T-cell (primary cell): ENCODE measurements at regions not wholly inside any gene's neighbourhood (a gene's known extent, or its start where the extent isn't known, plus 50 kb on each side); places are given as distances from the start of the nearest gene placed in this dataset.

Experiments
- ATAC-seq, 4 experiments: fragments of 200-7000 bp in 3 of 4; fragments of 150-1000 bp in 1 of 4; cut with Tn5 transposase; replicated peaks in 1 of 4; 1 replicate in 3 of 4; 2 replicates in 1 of 4; pipeline ENCODE4 v1.10.0; 2021; ENCODE audit warnings: moderate library complexity in 3 of 4, mild to moderate bottlenecking in 2 of 4, moderate number of reproducible peaks in 1 of 4
- CTCF ChIA-PET, 2 donors: fragments of 300-600 bp; sonication (Branson Sonifier 250); formaldehyde crosslinking; loops; one replicate each; lab custom pipeline; 2022; ENCODE audit warnings: antibody characterized with exemption in 2 of 2; lab: Charles Lee
- POLR2A ChIA-PET, 2 donors: fragments of 300-600 bp; sonication (Branson Sonifier 250); formaldehyde crosslinking; loops; one replicate each; lab custom pipeline; 2022; ENCODE audit warnings: antibody characterized with exemption in 2 of 2; lab: Charles Lee
- DNase-seq, 35 experiments: peaks; one replicate each; pipeline versions ENCODE4 v3.0.0 to v3.0.0-alpha.2; 2013 to 2023
- H3K27ac ChIP-seq: one replicate; pipeline ENCODE4 v1.5.1; 2013; ENCODE audit warnings: low read length
- H3K27me3 ChIP-seq, 2 experiments: replicated peaks in 1 of 2; 1 replicate in 1 of 2; 2 replicates in 1 of 2; pipeline versions ENCODE4 v1.6.1 to v1.7.0; 2013; ENCODE audit warnings: low read length in 1 of 2, mixed read lengths in 1 of 2; ENCODE audit not compliant: control insufficient read depth in 2 of 2, insufficient read depth in 2 of 2; ENCODE audit errors: extremely low read depth in 1 of 2
- H3K36me3 ChIP-seq, 2 donors: 1 replicate in 1 of 2; 2 replicates in 1 of 2; pipeline versions ENCODE4 v1.6.1 to v1.7.0; 2013; ENCODE audit warnings: low read length in 1 of 2; ENCODE audit not compliant: control insufficient read depth in 2 of 2, insufficient read depth in 1 of 2; ENCODE audit errors: extremely low read depth in 1 of 2
- H3K4me1 ChIP-seq, 2 experiments: 1 replicate in 1 of 2; 2 replicates in 1 of 2; pipeline versions ENCODE4 v1.6.1 to v1.7.0; 2013; ENCODE audit warnings: low read length in 2 of 2, mixed read lengths in 1 of 2; ENCODE audit not compliant: insufficient read depth in 2 of 2, control insufficient read depth in 1 of 2; ENCODE audit errors: extremely low read depth in 1 of 2
- H3K4me3 ChIP-seq, 2 donors: 1 replicate in 1 of 2; 2 replicates in 1 of 2; pipeline versions ENCODE4 v1.5.1 to v1.7.0; 2013; ENCODE audit warnings: mild to moderate bottlenecking in 2 of 2, low read length in 1 of 2, moderate library complexity in 1 of 2; ENCODE audit not compliant: control insufficient read depth in 1 of 2; ENCODE audit errors: extremely low read depth in 1 of 2
- H3K9me3 ChIP-seq: 2 replicates; pipeline ENCODE4 v1.7.0; 2013
- H3K27ac Mint-ChIP-seq, 2 donors: one replicate each; pipeline ENCODE4 v1.8.0; 2020 to 2021; ENCODE audit warnings: mild to moderate bottlenecking in 2 of 2, mixed read lengths in 2 of 2
- H3K27me3 Mint-ChIP-seq, 2 donors: one replicate each; pipeline ENCODE4 v1.8.0; 2021 to 2022; ENCODE audit warnings: mixed read lengths in 2 of 2
- H3K36me3 Mint-ChIP-seq: one replicate; pipeline ENCODE4 v1.8.0; 2021; ENCODE audit warnings: mixed read lengths
- H3K4me1 Mint-ChIP-seq, 3 donors: one replicate each; pipeline ENCODE4 v1.8.0; 2020 to 2022; ENCODE audit warnings: mixed read lengths in 3 of 3, mild to moderate bottlenecking in 1 of 3
- H3K4me3 Mint-ChIP-seq, 3 donors: one replicate each; pipeline ENCODE4 v1.8.0; 2020 to 2022; ENCODE audit warnings: mild to moderate bottlenecking in 3 of 3, mixed read lengths in 3 of 3, moderate library complexity in 3 of 3
- H3K9me3 Mint-ChIP-seq, 3 donors: one replicate each; pipeline ENCODE4 v1.8.0; 2020 to 2022; ENCODE audit warnings: mixed read lengths in 3 of 3
- WGBS: methylation state at CpG from one replicate; pipeline ENCODE4 v1.1.5; 2013; ENCODE audit warnings: missing lambda C conversion rate; ENCODE audit not compliant: insufficient coverage; 5-methylcytosine and 5-hydroxymethylcytosine counted together

- ATAC-seq (no peak), DNase-seq (no peak)
- Histone ChIP-seq H3K4me1 (no peaks in the 10 kb centered on the region), H3K36me3 (no peaks in the 10 kb centered on the region), H3K9me3 (no peaks in the 10 kb centered on the region), H3K27ac (no peak overlapping the region), H3K27me3 (no peaks in the 10 kb centered on the region), H3K4me3 (no peak overlapping the region)
- CTCF ChIA-PET: no interaction called here
- H3K36me3 Mint-ChIP-seq: no peaks in the 10 kb centered on the region
- POLR2A ChIA-PET: interaction anchor here in 1 of 2 donors (0.6 kb wide), 2 partner anchors 18 to 1354 kb away, joined by 3 read pairs; no protein-coding TSS in a partner anchor
- H3K4me3 Mint-ChIP-seq: no peak overlapping the region
- H3K27me3 Mint-ChIP-seq: peaks cover 0 to 4% of the 10 kb centered on the region in 2 donors
- no CpG with 5 or more reads among the region's 3 CpGs for WGBS
- H3K9me3 Mint-ChIP-seq: peaks cover 0 to 7% (median 0%) of the 10 kb centered on the region in 3 donors
- no peak overlapping the region for H3K27ac Mint-ChIP-seq
- H3K4me1 Mint-ChIP-seq: no peaks in the 10 kb centered on the region
Measured at GRCh38 chrX:63932006-63932405, 147.0 kb upstream of the ARHGEF9 start.

GRCh38 chrX:63930140-63930539, 145.1 kb upstream of the ARHGEF9 start:
- peaks cover 0 to 4% of the 10 kb centered on the region in 2 donors for H3K27me3 Mint-ChIP-seq
- CTCF ChIA-PET: interaction anchor here in 1 of 2 donors (0.6 kb wide), 1 partner anchor 20 kb away, joined by 3 read pairs; no protein-coding TSS in a partner anchor
- no peaks in the 10 kb centered on the region for H3K36me3 ChIP-seq
- H3K27ac Mint-ChIP-seq: no peak overlapping the region
- H3K27ac ChIP-seq: no peak overlapping the region
- H3K4me3 Mint-ChIP-seq: no peak overlapping the region
- no peaks in the 10 kb centered on the region for H3K9me3 ChIP-seq
- H3K27me3 ChIP-seq: no peaks in the 10 kb centered on the region
- peaks cover 0 to 4% (median 0%) of the 10 kb centered on the region in 3 donors for H3K9me3 Mint-ChIP-seq
- POLR2A ChIA-PET: no interaction called here
- DNase-seq (no peak), ATAC-seq (no peak)
- H3K4me1 Mint-ChIP-seq: no peaks in the 10 kb centered on the region
- no peak overlapping the region for H3K4me3 ChIP-seq
- WGBS: no CpG with 5 or more reads among the region's 4 CpGs
- H3K4me1 ChIP-seq: no peaks in the 10 kb centered on the region
- H3K36me3 Mint-ChIP-seq: no peaks in the 10 kb centered on the region

GRCh38 chrX:63929608-63930007, 144.6 kb upstream of the ARHGEF9 start:
- peaks cover 0 to 4% (median under 1%) of the 10 kb centered on the region in 3 donors for H3K9me3 Mint-ChIP-seq

GRCh38 chrX:63927848-63928247, 142.8 kb upstream of the ARHGEF9 start:
- CTCF ChIA-PET: no interaction called here
- no peak overlapping the region for H3K4me3 ChIP-seq
- H3K9me3 Mint-ChIP-seq: peaks cover 0 to 6% (median 4%) of the 10 kb centered on the region in 3 donors
- ATAC-seq (no peak), DNase-seq (no peak)
- no peak overlapping the region for H3K27ac Mint-ChIP-seq
- peaks cover 0 to 9% of the 10 kb centered on the region in 2 donors for H3K27me3 Mint-ChIP-seq
- no peaks in the 10 kb centered on the region for H3K36me3 ChIP-seq
- H3K4me1 ChIP-seq: no peaks in the 10 kb centered on the region
- H3K36me3 Mint-ChIP-seq: no peaks in the 10 kb centered on the region
- no peaks in the 10 kb centered on the region for H3K4me1 Mint-ChIP-seq
- H3K27me3 ChIP-seq: no peaks in the 10 kb centered on the region
- no peak overlapping the region for H3K4me3 Mint-ChIP-seq
- no peaks in the 10 kb centered on the region for H3K9me3 ChIP-seq
- POLR2A ChIA-PET: no interaction called here
- 90% methylated on average over 1 of the region's 2 CpGs for WGBS
- no peak overlapping the region for H3K27ac ChIP-seq

More at GRCh38 chrX:63929608-63930007, 144.6 kb upstream of the ARHGEF9 start:
- Histone ChIP-seq H3K27me3 (no peaks in the 10 kb centered on the region), H3K9me3 (no peaks in the 10 kb centered on the region), H3K36me3 (no peaks in the 10 kb centered on the region), H3K27ac (no peak overlapping the region), H3K4me1 (no peaks in the 10 kb centered on the region), H3K4me3 (no peak overlapping the region)
- ATAC-seq: no peak
- Mint-ChIP-seq H3K4me3 (no peak overlapping the region), H3K27ac (no peak overlapping the region), H3K36me3 (no peaks in the 10 kb centered on the region), H3K27me3 (peaks cover 0 to 6% of the 10 kb centered on the region in 2 donors), H3K4me1 (no peaks in the 10 kb centered on the region)
- ChIA-PET POLR2A (no interaction called here), CTCF (no interaction called here)
- DNase-seq: no peak
- no CpG with 5 or more reads among the region's 4 CpGs for WGBS

- ChIA-PET POLR2A (no interaction called here), CTCF (no interaction called here)
- H3K4me3 Mint-ChIP-seq: no peak overlapping the region
- no peak overlapping the region for H3K4me3 ChIP-seq
- ATAC-seq: no peak
- H3K4me1 Mint-ChIP-seq: no peaks in the 10 kb centered on the region
- H3K36me3 ChIP-seq: no peaks in the 10 kb centered on the region
- no peaks in the 10 kb centered on the region for H3K36me3 Mint-ChIP-seq
- WGBS: no CpG with 5 or more reads among the region's 2 CpGs
- peaks cover 11 to 19% (median 17%) of the 10 kb centered on the region in 3 donors for H3K9me3 Mint-ChIP-seq
- no peak for DNase-seq
- H3K27me3 ChIP-seq: no peaks in the 10 kb centered on the region
- peaks cover 0 to 16% of the 10 kb centered on the region in 2 donors for H3K27me3 Mint-ChIP-seq
- no peak overlapping the region for H3K27ac Mint-ChIP-seq
- H3K27ac ChIP-seq: no peak overlapping the region
- H3K9me3 ChIP-seq: no peaks in the 10 kb centered on the region
- H3K4me1 ChIP-seq: no peaks in the 10 kb centered on the region
Measured at GRCh38 chrX:63922221-63922620, 137.2 kb upstream of the ARHGEF9 start.

GRCh38 chrX:63920875-63921274, 135.9 kb upstream of the ARHGEF9 start:
- POLR2A ChIA-PET: no interaction called here
- no peak overlapping the region for H3K27ac Mint-ChIP-seq
- ATAC-seq: no peak

GRCh38 chrX:63919081-63919480, 134.1 kb upstream of the ARHGEF9 start:
- Histone ChIP-seq H3K27me3 (no peaks in the 10 kb centered on the region), H3K27ac (no peak overlapping the region), H3K36me3 (no peaks in the 10 kb centered on the region), H3K4me1 (no peaks in the 10 kb centered on the region), H3K4me3 (no peak overlapping the region), H3K9me3 (no peaks in the 10 kb centered on the region)
- no peak for ATAC-seq
- peaks cover 14 to 22% (median 15%) of the 10 kb centered on the region in 3 donors for H3K9me3 Mint-ChIP-seq
- ChIA-PET POLR2A (no interaction called here), CTCF (no interaction called here)
- no peak overlapping the region for H3K27ac Mint-ChIP-seq
- no peak overlapping the region for H3K4me3 Mint-ChIP-seq
- DNase-seq: no peak
- H3K27me3 Mint-ChIP-seq: peaks cover 0 to 12% of the 10 kb centered on the region in 2 donors
- H3K4me1 Mint-ChIP-seq: no peaks in the 10 kb centered on the region
- H3K36me3 Mint-ChIP-seq: no peaks in the 10 kb centered on the region

More at GRCh38 chrX:63920875-63921274, 135.9 kb upstream of the ARHGEF9 start:
- WGBS: no CpG with 5 or more reads among the region's 2 CpGs
- no peak overlapping the region for H3K4me3 ChIP-seq
- Mint-ChIP-seq H3K4me1 (no peaks in the 10 kb centered on the region), H3K9me3 (peaks cover 11 to 19% (median 17%) of the 10 kb centered on the region in 3 donors), H3K27me3 (peaks cover 0 to 16% of the 10 kb centered on the region in 2 donors), H3K36me3 (no peaks in the 10 kb centered on the region), H3K4me3 (no peak overlapping the region)
- no peaks in the 10 kb centered on the region for H3K36me3 ChIP-seq
- no peaks in the 10 kb centered on the region for H3K27me3 ChIP-seq
- CTCF ChIA-PET: no interaction called here
- no peak overlapping the region for H3K27ac ChIP-seq
- DNase-seq: no peak
- no peaks in the 10 kb centered on the region for H3K9me3 ChIP-seq
- H3K4me1 ChIP-seq: no peaks in the 10 kb centered on the region
